ENCODE measurements at regions not wholly inside any gene's neighbourhood (a gene's known extent, or its start where the extent isn't known, plus 50 kb on each side); places are given as distances from the start of the nearest gene placed in this dataset.

DNA sequence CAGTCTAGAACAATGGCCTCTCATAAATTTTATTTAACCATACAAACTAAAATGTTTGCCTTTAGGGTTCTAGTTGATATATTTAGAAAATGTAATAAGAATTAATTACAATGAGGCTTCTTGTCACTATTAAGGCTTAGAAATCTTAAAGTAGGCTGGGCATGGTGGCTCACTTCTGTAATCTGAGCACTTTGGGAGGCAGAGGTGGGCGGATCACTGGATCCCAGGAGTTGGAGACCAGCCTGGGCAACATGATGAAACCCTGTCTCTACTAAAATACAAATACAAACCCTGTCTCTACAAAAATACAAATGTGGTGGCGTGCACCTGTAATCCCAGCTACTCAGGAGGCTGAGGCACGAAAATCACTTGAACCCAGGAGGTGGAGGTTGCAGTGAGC lies 99.0 kb upstream of the ADGRF1 start:
- Histone ChIP-seq H3K4me1 (ENCODE audit: control insufficient read depth in 1 of 2, insufficient read depth in 2 of 2, low read length in 2 of 2) (no peaks in the 10 kb centered on the region), H3K9ac (ENCODE audit: insufficient read depth, low read length, poor library complexity, severe bottlenecking) (no peak overlapping the region), H3K9me3 (replicated peaks in 1 of 2; ENCODE audit: control insufficient read depth in 1 of 2, insufficient read depth in 1 of 2, low read length in 2 of 2) (no peaks in the 10 kb centered on the region), H3K4me3 (replicated peaks in 1 of 3; ENCODE audit: low read depth in 2 of 3, low read length in 3 of 3) (no peak overlapping the region), H3K36me3 (replicated peaks in 1 of 2; ENCODE audit: control insufficient read depth in 1 of 2, insufficient read depth in 2 of 2, low read length in 2 of 2) (no peaks in the 10 kb centered on the region), H3K4me2 (replicated peaks; ENCODE audit: extremely low read depth, low read length, poor library complexity, severe bottlenecking) (no peak overlapping the region), H3K27ac (ENCODE audit: low read depth in 1 of 2, low read length in 2 of 2) (no peak overlapping the region), H3K27me3 (ENCODE audit: control insufficient read depth in 2 of 2, insufficient read depth in 2 of 2, low read length in 2 of 2) (no peaks in the 10 kb centered on the region), H2AFZ (ENCODE audit: insufficient read depth, low read depth, low read length, poor library complexity, severe bottlenecking) (no peak overlapping the region), H3K79me2 (ENCODE audit: insufficient read depth, low read length) (no peaks in the 10 kb centered on the region), H4K20me1 (ENCODE audit: insufficient read depth, low read length) (no peaks in the 10 kb centered on the region)
- no peaks in the 10 kb centered on the region for H3K36me3 Mint-ChIP-seq
- no peaks in the 10 kb centered on the region for H3K4me1 Mint-ChIP-seq
- no peak overlapping the region for H3K27ac Mint-ChIP-seq
- H3K4me3 Mint-ChIP-seq = no peak overlapping the region
- no peak for DNase-seq
- intact Hi-C loops (cut with micrococcal nuclease) = no loop called here
- peaks cover 0 to 1% (median 0%) of the 10 kb centered on the region in 7 donors for H3K9me3 Mint-ChIP-seq
- no CpG with 5 or more reads among the region's 3 CpGs for WGBS (ENCODE audit: insufficient coverage)
- H3K27me3 Mint-ChIP-seq (ENCODE audit: low read depth in 3 of 3) = peaks cover 1 to 4% (median 3%) of the 10 kb centered on the region in 3 donors
- TF ChIP-seq CTCF (IDR thresholded peaks at IDR 0.05) = no peak

DNA sequence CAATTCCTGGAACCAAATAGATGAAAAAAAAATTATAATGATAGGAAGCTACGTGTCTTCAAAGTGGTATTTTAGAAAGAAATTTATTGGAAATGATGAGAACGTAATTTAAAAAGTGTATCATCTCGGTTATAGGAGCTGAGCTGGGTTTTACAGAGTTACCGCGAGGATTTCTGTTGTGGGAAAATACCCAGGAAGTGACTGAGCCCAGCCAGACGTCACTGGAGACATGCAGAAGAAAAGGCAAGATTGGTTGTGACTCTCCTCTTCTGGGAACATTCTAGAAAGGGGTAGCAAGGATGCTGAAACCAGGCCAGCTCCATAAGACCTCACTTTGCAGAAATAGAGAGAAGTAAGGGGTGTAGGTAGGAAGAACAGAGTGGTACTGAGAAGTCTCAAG lies 95.9 kb upstream of the ADGRF1 start:
- no peak for TF ChIP-seq CTCF (IDR thresholded peaks at IDR 0.05)
- intact Hi-C loops (cut with micrococcal nuclease) = loop anchor here in 1 of 2 donors (10.0 kb wide), 1 partner anchor 107 kb away; no protein-coding TSS in a partner anchor
- peaks cover 21 to 22% of the 10 kb centered on the region in 2 donors for H3K4me1 ChIP-seq (ENCODE audit: control insufficient read depth in 1 of 2, insufficient read depth in 2 of 2, low read length in 2 of 2)
- H3K4me3 ChIP-seq (replicated peaks in 1 of 3; ENCODE audit: low read depth in 2 of 3, low read length in 3 of 3) = no peak overlapping the region
- H3K9ac ChIP-seq (ENCODE audit: insufficient read depth, low read length, poor library complexity, severe bottlenecking) = no peak overlapping the region
- H3K27me3 ChIP-seq (ENCODE audit: control insufficient read depth in 2 of 2, insufficient read depth in 2 of 2, low read length in 2 of 2) = no peaks in the 10 kb centered on the region
- 71% methylated on average over 6 of the region's 6 CpGs for WGBS (ENCODE audit: insufficient coverage)
- no peaks in the 10 kb centered on the region for H3K36me3 Mint-ChIP-seq
- peak in 1 of 3 donors; percentile 56 for DNase-seq
- no peaks in the 10 kb centered on the region for H3K36me3 ChIP-seq (replicated peaks in 1 of 2; ENCODE audit: control insufficient read depth in 1 of 2, insufficient read depth in 2 of 2, low read length in 2 of 2)
- peaks cover 0 to 1% (median 0%) of the 10 kb centered on the region in 7 donors for H3K9me3 Mint-ChIP-seq
- H4K20me1 ChIP-seq (ENCODE audit: insufficient read depth, low read length) = no peaks in the 10 kb centered on the region
- H2AFZ ChIP-seq (ENCODE audit: insufficient read depth, low read depth, low read length, poor library complexity, severe bottlenecking) = no peak overlapping the region
- H3K4me1 Mint-ChIP-seq = peaks cover 20% of the 10 kb centered on the region
- no peak overlapping the region for H3K27ac ChIP-seq (ENCODE audit: low read depth in 1 of 2, low read length in 2 of 2)
- no peaks in the 10 kb centered on the region for H3K79me2 ChIP-seq (ENCODE audit: insufficient read depth, low read length)
- no peak overlapping the region for H3K27ac Mint-ChIP-seq
- no peaks in the 10 kb centered on the region for H3K9me3 ChIP-seq (replicated peaks in 1 of 2; ENCODE audit: control insufficient read depth in 1 of 2, insufficient read depth in 1 of 2, low read length in 2 of 2)
- H3K4me3 Mint-ChIP-seq = no peak overlapping the region
- H3K27me3 Mint-ChIP-seq (ENCODE audit: low read depth in 3 of 3) = peaks cover 1 to 4% (median 3%) of the 10 kb centered on the region in 3 donors
- H3K4me2 ChIP-seq (replicated peaks; ENCODE audit: extremely low read depth, low read length, poor library complexity, severe bottlenecking) = no peak overlapping the region

All from CD14-positive monocyte (primary cell).